ENCODE measurements at regions not wholly inside any gene's neighbourhood (a gene's known extent, or its start where the extent isn't known, plus 50 kb on each side); places are given as distances from the start of the nearest gene placed in this dataset.

DNA sequence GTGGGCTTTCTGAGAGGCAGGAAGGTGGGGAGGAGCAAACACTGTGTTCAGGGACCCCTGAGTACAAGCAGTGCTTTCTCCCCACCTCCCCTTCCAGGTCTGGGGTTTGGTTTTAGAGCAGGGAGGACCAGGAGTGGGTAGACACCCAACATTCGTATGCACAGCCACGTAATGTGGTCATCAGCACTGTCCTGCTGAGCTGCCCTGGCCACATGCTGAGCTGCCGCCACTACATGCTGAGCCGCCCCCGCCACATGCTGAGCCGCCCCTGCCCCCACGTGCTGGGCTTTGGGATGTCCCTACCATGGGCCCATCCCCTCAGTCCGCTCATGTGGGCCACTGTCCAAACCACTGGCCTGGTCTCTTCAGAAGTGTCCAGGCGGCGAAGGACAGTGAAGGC, 214.9 kb upstream of the CST7 start:
- TF ChIP-seq CTCF (conservative IDR thresholded peaks at IDR 0.05): no peak
- TF ChIP-seq ZFX (IDR thresholded peaks at IDR 0.05): no peak

Data from C4-2B (cell line).